ENCODE measurements at regions not wholly inside any gene's neighbourhood (a gene's known extent, or its start where the extent isn't known, plus 50 kb on each side); places are given as distances from the start of the nearest gene placed in this dataset.

DNA sequence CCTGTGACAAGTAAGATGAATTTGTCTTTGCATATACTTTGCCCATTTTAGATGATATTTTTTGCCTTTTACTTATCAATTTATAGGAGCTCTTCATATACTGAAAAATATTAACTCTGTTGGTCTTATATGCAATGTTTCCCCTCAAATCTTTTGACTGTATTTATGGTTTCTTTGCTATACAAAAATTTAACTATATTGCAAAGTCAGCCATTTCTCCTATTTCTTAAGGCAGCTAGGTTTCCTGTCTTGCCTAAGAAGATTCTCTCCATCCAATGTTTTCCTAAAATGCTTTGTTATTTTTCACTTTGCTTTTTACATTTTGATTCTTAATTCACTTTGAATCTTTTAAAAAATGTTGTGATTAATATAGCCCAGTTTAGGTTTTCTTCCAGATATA, 273.1 kb downstream of the NSG2 start:
- Mint-ChIP-seq H3K4me3 (no peak overlapping the region), H3K4me1 (ENCODE audit: unreplicated experiment) (peaks cover 4% of the 10 kb centered on the region), H3K27me3 (peaks cover 56% of the 10 kb centered on the region), H3K9me3 (peaks cover 4% of the 10 kb centered on the region), H3K27ac (no peak overlapping the region), H3K36me3 (no peaks in the 10 kb centered on the region)
- no peak for DNase-seq (ENCODE audit: extremely low spot score, unreplicated experiment)
- TF ChIP-seq, protein P1, sequence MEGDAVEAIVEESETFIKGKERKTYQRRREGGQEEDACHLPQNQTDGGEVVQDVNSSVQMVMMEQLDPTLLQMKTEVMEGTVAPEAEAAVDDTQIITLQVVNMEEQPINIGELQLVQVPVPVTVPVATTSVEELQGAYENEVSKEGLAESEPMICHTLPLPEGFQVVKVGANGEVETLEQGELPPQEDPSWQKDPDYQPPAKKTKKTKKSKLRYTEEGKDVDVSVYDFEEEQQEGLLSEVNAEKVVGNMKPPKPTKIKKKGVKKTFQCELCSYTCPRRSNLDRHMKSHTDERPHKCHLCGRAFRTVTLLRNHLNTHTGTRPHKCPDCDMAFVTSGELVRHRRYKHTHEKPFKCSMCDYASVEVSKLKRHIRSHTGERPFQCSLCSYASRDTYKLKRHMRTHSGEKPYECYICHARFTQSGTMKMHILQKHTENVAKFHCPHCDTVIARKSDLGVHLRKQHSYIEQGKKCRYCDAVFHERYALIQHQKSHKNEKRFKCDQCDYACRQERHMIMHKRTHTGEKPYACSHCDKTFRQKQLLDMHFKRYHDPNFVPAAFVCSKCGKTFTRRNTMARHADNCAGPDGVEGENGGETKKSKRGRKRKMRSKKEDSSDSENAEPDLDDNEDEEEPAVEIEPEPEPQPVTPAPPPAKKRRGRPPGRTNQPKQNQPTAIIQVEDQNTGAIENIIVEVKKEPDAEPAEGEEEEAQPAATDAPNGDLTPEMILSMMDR (conservative IDR thresholded peaks at IDR 0.05), result no peak

DNA sequence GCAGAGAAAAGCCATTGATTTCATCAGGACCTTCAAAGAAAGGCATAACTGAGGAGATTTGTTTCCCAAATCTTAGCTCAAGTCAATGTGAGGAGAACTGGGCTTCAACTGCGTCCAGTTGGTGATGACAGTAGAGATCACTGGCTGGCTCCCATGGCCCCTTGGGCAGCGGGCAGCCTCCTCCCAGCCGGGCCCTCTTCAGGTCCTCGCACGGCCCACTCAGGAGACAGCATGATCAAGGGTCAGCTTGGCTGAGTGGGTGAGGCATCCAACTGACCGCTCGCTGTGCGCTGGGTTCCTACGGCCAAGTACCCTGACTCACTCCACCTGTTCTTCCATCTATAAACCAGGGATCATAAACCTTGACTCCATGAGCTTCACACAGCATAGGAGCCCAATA, 274.0 kb downstream of the NSG2 start:
- no peak overlapping the region for H3K4me3 Mint-ChIP-seq
- peaks cover 12% of the 10 kb centered on the region for H3K4me1 Mint-ChIP-seq (ENCODE audit: unreplicated experiment)
- no peaks in the 10 kb centered on the region for H3K36me3 Mint-ChIP-seq
- H3K9me3 Mint-ChIP-seq, result peaks cover 4% of the 10 kb centered on the region
- H3K27ac Mint-ChIP-seq, result peak overlapping the region; percentile 68
- H3K27me3 Mint-ChIP-seq, result peaks cover 60% of the 10 kb centered on the region
- no peak for DNase-seq (ENCODE audit: extremely low spot score, unreplicated experiment)
- TF ChIP-seq, protein P1 (conservative IDR thresholded peaks at IDR 0.05), result no peak

DNA sequence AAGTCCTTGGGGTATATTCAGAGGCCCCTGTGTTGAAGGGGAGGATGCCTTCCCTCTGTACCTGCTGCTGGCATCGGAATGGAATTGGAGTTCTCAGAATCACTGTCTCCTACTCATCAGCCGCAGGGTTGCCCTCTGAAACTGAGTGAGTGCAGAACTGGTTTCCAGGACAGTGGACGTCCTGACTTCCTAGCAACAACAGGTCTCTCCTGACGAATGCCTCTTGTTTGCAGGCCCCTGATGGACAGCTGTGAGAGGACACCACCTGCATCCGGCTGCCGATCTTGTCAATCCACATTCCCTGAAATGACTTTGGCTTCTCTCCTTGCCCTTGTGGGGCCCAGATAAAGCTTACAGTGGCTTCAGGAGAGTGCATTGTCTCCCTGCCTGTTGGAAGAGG, 274.5 kb downstream of the NSG2 start:
- TF ChIP-seq, protein P1 (conservative IDR thresholded peaks at IDR 0.05), result no peak
- H3K27me3 Mint-ChIP-seq, result peaks cover 59% of the 10 kb centered on the region
- no peak for DNase-seq (ENCODE audit: extremely low spot score, unreplicated experiment)
- no peaks in the 10 kb centered on the region for H3K36me3 Mint-ChIP-seq
- H3K9me3 Mint-ChIP-seq, result peaks cover 4% of the 10 kb centered on the region
- H3K4me1 Mint-ChIP-seq (ENCODE audit: unreplicated experiment), result peaks cover 16% of the 10 kb centered on the region
- peak overlapping the region; percentile 68 for H3K27ac Mint-ChIP-seq
- peak overlapping the region; percentile 29 for H3K4me3 Mint-ChIP-seq

DNA sequence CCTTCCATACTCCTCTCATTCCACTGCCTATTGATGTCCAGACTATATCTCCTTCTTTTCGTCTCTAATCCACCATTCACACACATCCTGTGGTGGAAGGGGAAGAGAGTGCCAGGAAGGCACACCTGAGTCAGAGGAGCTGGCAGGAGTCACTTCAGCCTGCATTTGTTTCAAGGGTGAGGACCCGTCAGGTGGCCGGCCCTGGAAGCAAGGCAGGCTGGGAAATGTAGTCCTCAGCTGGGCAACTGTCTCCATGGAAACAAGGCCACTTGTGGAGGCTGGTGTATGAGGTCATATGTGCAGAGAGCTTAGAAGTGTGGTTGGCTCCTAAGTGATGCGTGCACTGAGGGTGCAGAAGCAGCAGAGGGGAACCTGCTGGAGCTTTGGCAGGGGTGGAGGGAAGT, 278.4 kb downstream of the NSG2 start:
- no peaks in the 10 kb centered on the region for H3K36me3 Mint-ChIP-seq
- no peak overlapping the region for H3K27ac Mint-ChIP-seq
- DNase-seq (ENCODE audit: extremely low spot score, unreplicated experiment), result no peak
- H3K4me3 Mint-ChIP-seq, result no peak overlapping the region
- TF ChIP-seq, protein P1 (conservative IDR thresholded peaks at IDR 0.05), result no peak
- H3K27me3 Mint-ChIP-seq, result peaks cover 41% of the 10 kb centered on the region
- H3K4me1 Mint-ChIP-seq (ENCODE audit: unreplicated experiment), result peaks cover 24% of the 10 kb centered on the region
- H3K9me3 Mint-ChIP-seq, result peaks cover 4% of the 10 kb centered on the region

DNA sequence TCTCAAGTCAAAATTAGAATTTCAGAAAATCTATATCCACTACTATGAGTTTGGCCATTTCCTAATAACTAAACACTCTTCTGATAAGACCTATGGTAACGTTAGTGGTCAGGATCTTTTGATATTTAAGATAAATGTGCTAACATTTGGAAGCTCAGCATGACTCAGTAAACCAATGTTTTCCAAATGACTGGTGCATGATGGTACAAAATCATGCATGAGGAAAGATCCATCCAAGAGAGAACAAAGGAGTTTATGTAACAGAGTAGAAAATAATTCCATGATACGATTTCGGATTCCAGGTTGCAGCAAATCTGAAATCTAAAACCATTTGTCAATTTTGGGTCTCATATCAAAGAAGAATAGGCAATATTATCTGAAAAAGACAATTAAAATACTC, 279.2 kb downstream of the NSG2 start:
- no peak overlapping the region for H3K27ac Mint-ChIP-seq
- DNase-seq (ENCODE audit: extremely low spot score, unreplicated experiment), result no peak
- peaks cover 4% of the 10 kb centered on the region for H3K9me3 Mint-ChIP-seq
- TF ChIP-seq, protein P1 (conservative IDR thresholded peaks at IDR 0.05), result no peak
- H3K27me3 Mint-ChIP-seq, result peaks cover 43% of the 10 kb centered on the region
- no peak overlapping the region for H3K4me3 Mint-ChIP-seq
- H3K36me3 Mint-ChIP-seq, result no peaks in the 10 kb centered on the region
- H3K4me1 Mint-ChIP-seq (ENCODE audit: unreplicated experiment), result peaks cover 32% of the 10 kb centered on the region

DNA sequence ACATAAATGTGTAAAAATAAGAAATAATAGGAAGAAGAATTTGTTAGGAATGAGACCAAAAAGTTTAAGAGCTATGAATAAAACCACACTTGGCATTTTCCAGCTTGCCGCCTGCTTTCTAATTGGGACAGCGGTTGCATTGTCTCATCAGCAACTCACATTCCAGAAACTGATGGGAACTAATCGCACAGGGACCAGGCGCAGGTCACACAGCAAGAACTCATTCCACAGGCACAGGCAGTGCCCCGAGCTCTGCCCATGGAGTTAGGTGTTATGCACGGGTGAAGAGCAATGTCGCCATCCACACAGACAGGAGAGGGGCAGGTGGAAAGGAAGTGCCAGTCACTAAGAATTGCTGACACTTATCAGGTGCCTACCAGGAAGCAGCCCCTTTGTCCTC, 279.9 kb downstream of the NSG2 start:
- no peak overlapping the region for H3K4me3 Mint-ChIP-seq
- no peak overlapping the region for H3K27ac Mint-ChIP-seq
- H3K9me3 Mint-ChIP-seq, result no peaks in the 10 kb centered on the region
- no peak for DNase-seq (ENCODE audit: extremely low spot score, unreplicated experiment)
- H3K4me1 Mint-ChIP-seq (ENCODE audit: unreplicated experiment), result peaks cover 40% of the 10 kb centered on the region
- peaks cover 46% of the 10 kb centered on the region for H3K27me3 Mint-ChIP-seq
- TF ChIP-seq, protein P1 (conservative IDR thresholded peaks at IDR 0.05), result no peak
- no peaks in the 10 kb centered on the region for H3K36me3 Mint-ChIP-seq
